Liver (tissue), 8 donors: ENCODE measurements at regions not wholly inside any gene's neighbourhood (a gene's known extent, or its start where the extent isn't known, plus 50 kb on each side); places are given as distances from the start of the nearest gene placed in this dataset.

Source experiments
- DNase-seq: peaks from one replicate; pipeline ENCODE4 v3.0.0-alpha.2; 2017; ENCODE audit warnings: low spot score
- H3K27ac ChIP-seq, 2 donors: one replicate each; pipeline ENCODE4 v1.7.0; 2013; ENCODE audit warnings: inconsistent platforms in 2 of 2, low read length in 2 of 2, control low read depth in 1 of 2, low read depth in 1 of 2, mild to moderate bottlenecking in 1 of 2
- H3K27me3 ChIP-seq, 4 donors: one replicate each; pipeline versions ENCODE4 v1.6.1 to v1.7.0; 2013; ENCODE audit warnings: low read length in 3 of 4, inconsistent platforms in 1 of 4, mild to moderate bottlenecking in 1 of 4, moderate library complexity in 1 of 4; ENCODE audit not compliant: control insufficient read depth in 4 of 4, insufficient read depth in 4 of 4
- H3K36me3 ChIP-seq, 4 donors: one replicate each; pipeline versions ENCODE4 v1.6.1 to v1.7.0; 2013; ENCODE audit warnings: low read length in 3 of 4, mild to moderate bottlenecking in 3 of 4, low read depth in 1 of 4, moderate library complexity in 1 of 4; ENCODE audit not compliant: control insufficient read depth in 4 of 4, insufficient read depth in 3 of 4
- H3K4me1 ChIP-seq, 4 donors: one replicate each; pipeline versions ENCODE4 v1.6.1 to v1.7.0; 2013; ENCODE audit warnings: low read length in 3 of 4, mild to moderate bottlenecking in 3 of 4, moderate library complexity in 1 of 4; ENCODE audit not compliant: control insufficient read depth in 4 of 4, insufficient read depth in 4 of 4
- H3K4me3 ChIP-seq, 3 donors: one replicate each; pipeline versions ENCODE4 v1.6.1 to v1.7.0; 2013; ENCODE audit warnings: low read length in 3 of 3, control low read depth in 1 of 3, low read depth in 1 of 3, mild to moderate bottlenecking in 1 of 3
- H3K9ac ChIP-seq, 2 donors: one replicate each; pipeline ENCODE4 v1.7.0; 2013; ENCODE audit warnings: low read length in 2 of 2, mild to moderate bottlenecking in 2 of 2, moderate library complexity in 2 of 2, control low read depth in 1 of 2, low read depth in 1 of 2
- H3K9me3 ChIP-seq, 4 donors: one replicate each; pipeline versions ENCODE4 v1.6.1 to v1.7.0; 2013; ENCODE audit warnings: low read length in 3 of 4; ENCODE audit not compliant: control insufficient read depth in 4 of 4
- ATF3 ChIP-seq: IDR thresholded peaks from 2 replicates; pipeline ENCODE4 v1.6.1; 2016; ENCODE audit warnings: antibody characterized with exemption
- CTCF ChIP-seq: fragments of 150-350 bp; IDR thresholded peaks from 2 replicates; pipeline ENCODE4 v1.5.1; 2017; ENCODE audit warnings: improper control_type of control experiment, low read depth, low read length; ENCODE audit not compliant: missing input control
- EGR1 ChIP-seq, 2 donors: IDR thresholded peaks; 2 replicates each; pipeline ENCODE4 v1.6.1; 2016 to 2018; ENCODE audit warnings: antibody characterized with exemption in 2 of 2, low read depth in 2 of 2
- FOXA1 ChIP-seq: IDR thresholded peaks from 2 replicates; pipeline ENCODE4 v1.6.1; 2016; ENCODE audit warnings: antibody characterized with exemption
- FOXA2 ChIP-seq: IDR thresholded peaks from 2 replicates; pipeline ENCODE4 v1.6.1; 2016; ENCODE audit warnings: antibody characterized with exemption
- HNF4A ChIP-seq, 2 donors: conservative IDR thresholded peaks; 2 replicates each; pipeline ENCODE4 v1.6.1; 2016; ENCODE audit warnings: antibody characterized with exemption in 2 of 2, mild to moderate bottlenecking in 2 of 2
- HNF4G ChIP-seq: IDR thresholded peaks from 2 replicates; pipeline ENCODE4 v1.6.1; 2016; ENCODE audit warnings: antibody characterized with exemption
- JUND ChIP-seq, 2 donors: IDR thresholded peaks; 2 replicates each; pipeline ENCODE4 v1.6.1; 2016; ENCODE audit warnings: antibody characterized with exemption in 2 of 2
- MAX ChIP-seq: IDR thresholded peaks from 2 replicates; pipeline ENCODE4 v1.6.1; 2016; ENCODE audit warnings: antibody characterized with exemption
- NR2F2 ChIP-seq: IDR thresholded peaks from 2 replicates; pipeline ENCODE4 v1.6.1; 2016; ENCODE audit warnings: antibody characterized with exemption
- RAD21 ChIP-seq, 2 donors: IDR thresholded peaks; 2 replicates each; pipeline ENCODE4 v1.6.1; 2016; ENCODE audit warnings: antibody characterized with exemption in 2 of 2, mild to moderate bottlenecking in 2 of 2
- REST ChIP-seq: IDR thresholded peaks from 2 replicates; pipeline ENCODE4 v1.6.1; 2016; ENCODE audit warnings: antibody characterized with exemption, mild to moderate bottlenecking
- SP1 ChIP-seq: IDR thresholded peaks from 2 replicates; pipeline ENCODE4 v1.6.1; 2018; ENCODE audit warnings: antibody characterized with exemption, mild to moderate bottlenecking
- TAF1 ChIP-seq: conservative IDR thresholded peaks from 2 replicates; pipeline ENCODE4 v1.6.1; 2016; ENCODE audit warnings: antibody characterized with exemption, mild to moderate bottlenecking
- YY1 ChIP-seq: IDR thresholded peaks from 2 replicates; pipeline ENCODE4 v1.6.1; 2016; ENCODE audit warnings: antibody characterized with exemption, mild to moderate bottlenecking
- ZBTB33 ChIP-seq: IDR thresholded peaks from 2 replicates; pipeline ENCODE4 v1.6.1; 2016; ENCODE audit warnings: antibody characterized with exemption
- WGBS: extraction: QIAGEN DNeasy Blood & Tissue Kit; methylation state at CpG from one replicate; pipeline ENCODE4 v1.1.7; 2013; 5-methylcytosine and 5-hydroxymethylcytosine counted together
- donor health status: healthy.
- donor health status: healthy.
- donor health status: healthy.
- donor health status: healthy.
- donor health status: healthy.

- no peak overlapping the region for H3K4me3 ChIP-seq
- TF ChIP-seq SP1 (no peak), EGR1 (IDR thresholded peaks at IDR 0.05; ENCODE audit: low read depth in 2 of 2) (no peak), NR2F2 (no peak), TAF1 (no peak), ZBTB33 (no peak), ATF3 (no peak), HNF4A (conservative IDR thresholded peaks at IDR 0.05) (no peak), FOXA2 (no peak), YY1 (no peak), MAX (no peak), RAD21 (IDR thresholded peaks at IDR 0.05) (no peak), JUND (IDR thresholded peaks at IDR 0.05) (no peak), REST (no peak), HNF4G (no peak), CTCF (no peak), FOXA1 (no peak)
- 68% methylated on average over 1 of the region's 1 CpG for WGBS
- no peak overlapping the region for H3K9ac ChIP-seq
- H3K27ac ChIP-seq = no peak overlapping the region
- no peak for DNase-seq
- H3K27me3 ChIP-seq = no peaks in the 10 kb centered on the region
- H3K4me1 ChIP-seq = no peaks in the 10 kb centered on the region
- no peaks in the 10 kb centered on the region for H3K9me3 ChIP-seq
- H3K36me3 ChIP-seq = no peaks in the 10 kb centered on the region
These were observed 688.0 kb upstream of the ZEB2 start for GRCh38 chr2:145207884-145208283.

GRCh38 chr2:145206496-145207281 lies 686.8 kb upstream of the ZEB2 start:
- WGBS = 70% methylated on average over 4 of the region's 4 CpGs
- no peak overlapping the region for H3K9ac ChIP-seq
- H3K4me1 ChIP-seq = no peaks in the 10 kb centered on the region
- no peaks in the 10 kb centered on the region for H3K36me3 ChIP-seq
- H3K9me3 ChIP-seq = no peaks in the 10 kb centered on the region
- H3K4me3 ChIP-seq = no peak overlapping the region
- H3K27me3 ChIP-seq = no peaks in the 10 kb centered on the region
- no peak for DNase-seq
- TF ChIP-seq RAD21 (IDR thresholded peaks at IDR 0.05) = no peak
- TF ChIP-seq HNF4A (conservative IDR thresholded peaks at IDR 0.05) = no peak
- no peak overlapping the region for H3K27ac ChIP-seq
